ENCODE measurements at regions not wholly inside any gene's neighbourhood (a gene's known extent, or its start where the extent isn't known, plus 50 kb on each side); places are given as distances from the start of the nearest gene placed in this dataset.

GRCh38 chr4:104418286-104418685 lies 76.4 kb downstream of the CXXC4 start:
- ATAC-seq (replicated peaks) = no peak
- no peaks in the 10 kb centered on the region for H3K4me1 Mint-ChIP-seq

DNA sequence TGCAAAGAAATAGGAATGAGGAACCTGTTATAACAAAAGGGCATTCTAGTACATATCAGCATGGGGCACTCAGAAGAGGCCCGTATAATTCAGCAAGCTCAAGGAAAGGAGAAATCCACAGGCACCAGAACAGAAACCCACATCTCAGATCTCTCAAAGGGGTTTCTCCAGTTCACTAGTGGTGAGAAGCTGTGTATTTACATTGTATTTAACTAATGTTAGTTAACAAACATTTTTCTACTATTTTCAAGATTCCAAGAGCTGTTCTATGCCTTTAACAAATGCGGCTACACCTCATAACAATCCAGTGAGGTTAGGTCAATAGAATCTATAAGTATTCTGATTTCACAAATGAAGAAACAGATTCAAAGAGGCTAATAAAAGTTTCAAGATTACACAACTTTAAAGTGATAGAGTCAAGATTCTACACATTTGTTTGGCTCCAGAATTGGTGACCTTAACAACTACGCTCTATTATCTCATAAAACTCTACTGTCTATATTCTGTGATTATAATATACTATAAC lies 77.3 kb downstream of the CXXC4 start:
- no peak overlapping the region for H3K4me3 Mint-ChIP-seq
- no peaks in the 10 kb centered on the region for H3K9me3 Mint-ChIP-seq
- no peak overlapping the region for H3K27ac Mint-ChIP-seq
- H3K36me3 Mint-ChIP-seq = no peaks in the 10 kb centered on the region
- no peaks in the 10 kb centered on the region for H3K4me1 Mint-ChIP-seq
- H3K27me3 Mint-ChIP-seq = no peaks in the 10 kb centered on the region
- no peak for ATAC-seq (replicated peaks)
- DNase-seq = no peak

More at GRCh38 chr4:104418286-104418685, 76.4 kb downstream of the CXXC4 start:
- Mint-ChIP-seq H3K36me3 (no peaks in the 10 kb centered on the region), H3K27me3 (no peaks in the 10 kb centered on the region), H3K27ac (no peak overlapping the region), H3K4me3 (no peak overlapping the region), H3K9me3 (no peaks in the 10 kb centered on the region)
- no peak for DNase-seq

DNA sequence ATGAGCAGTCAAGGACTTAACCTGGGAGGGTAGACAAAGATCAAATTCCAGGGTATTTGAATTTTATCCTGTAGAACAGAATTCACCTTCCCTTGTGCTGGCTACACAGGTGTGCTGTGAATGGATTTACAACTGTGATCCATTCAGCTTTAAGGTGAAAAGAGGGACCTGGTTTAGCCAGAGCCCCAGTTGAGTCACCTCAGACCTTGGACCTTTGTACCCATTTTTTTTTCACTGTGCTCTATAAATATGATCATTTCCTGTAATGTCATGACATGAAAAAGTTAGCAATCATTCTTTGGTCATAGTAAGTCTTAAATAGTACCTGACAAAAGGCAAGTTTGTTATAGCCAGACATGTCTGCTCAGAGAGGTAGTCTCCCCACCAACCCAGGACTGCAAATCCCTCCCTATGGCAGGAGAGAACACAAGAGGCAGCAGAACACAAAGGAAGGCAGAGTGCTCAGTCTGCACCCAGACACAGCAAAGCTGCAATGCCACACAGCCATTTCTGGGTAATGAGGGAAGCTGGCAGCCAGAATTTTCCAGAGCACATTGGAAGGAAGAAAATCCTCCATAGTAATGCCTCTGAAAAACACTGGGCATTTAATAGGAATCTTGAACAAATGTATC lies 77.9 kb downstream of the CXXC4 start:
- H3K27me3 Mint-ChIP-seq = no peaks in the 10 kb centered on the region
- H3K9me3 Mint-ChIP-seq = no peaks in the 10 kb centered on the region
- no peaks in the 10 kb centered on the region for H3K36me3 Mint-ChIP-seq
- no peaks in the 10 kb centered on the region for H3K4me1 Mint-ChIP-seq
- DNase-seq (no peak), ATAC-seq (replicated peaks) (no peak)
- no peak overlapping the region for H3K4me3 Mint-ChIP-seq
- no peak overlapping the region for H3K27ac Mint-ChIP-seq

DNA sequence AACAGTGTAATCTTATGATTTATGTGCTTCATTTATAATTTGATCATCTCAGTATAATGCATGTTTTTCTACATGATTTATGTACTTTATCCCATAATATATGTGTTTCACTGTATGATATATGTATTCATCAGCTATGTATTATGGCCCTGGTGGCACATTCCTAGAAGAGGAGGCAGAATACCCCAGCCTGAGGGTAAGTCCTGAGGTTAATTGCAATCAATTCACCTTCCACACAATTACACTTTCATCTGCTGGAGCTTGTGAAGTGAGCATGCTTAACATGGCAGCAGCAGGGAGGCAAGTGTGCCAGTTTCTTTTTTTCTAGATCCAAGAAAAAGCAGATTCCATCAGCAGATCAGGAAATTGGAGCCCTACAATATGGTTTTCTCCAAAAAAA lies 81.2 kb downstream of the CXXC4 start:
- no peak overlapping the region for H3K27ac Mint-ChIP-seq
- no peak for DNase-seq
- no peaks in the 10 kb centered on the region for H3K36me3 Mint-ChIP-seq
- no peaks in the 10 kb centered on the region for H3K27me3 Mint-ChIP-seq
- no peaks in the 10 kb centered on the region for H3K9me3 Mint-ChIP-seq
- ATAC-seq (replicated peaks) = no peak
- H3K4me3 Mint-ChIP-seq = no peak overlapping the region
- no peaks in the 10 kb centered on the region for H3K4me1 Mint-ChIP-seq

DNA sequence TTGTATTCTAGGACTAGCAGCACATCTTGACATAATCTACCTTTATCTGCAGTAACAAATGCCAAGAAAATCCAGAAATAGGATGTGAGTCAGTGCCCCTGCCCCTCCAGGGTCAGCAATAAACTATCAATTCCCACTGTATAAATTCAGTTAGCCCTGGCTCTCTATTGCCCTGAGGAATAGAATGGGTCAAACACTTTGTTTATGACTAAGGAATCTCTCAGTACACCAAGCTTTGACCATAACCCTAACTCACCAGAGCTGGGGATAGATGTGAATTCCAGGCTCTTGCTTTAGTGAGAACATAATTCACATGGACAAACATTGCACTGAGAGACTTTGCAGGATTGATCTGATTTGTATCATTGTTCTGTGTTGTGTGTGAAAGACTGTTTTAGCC lies 82.3 kb downstream of the CXXC4 start:
- H3K9me3 Mint-ChIP-seq = no peaks in the 10 kb centered on the region
- no peaks in the 10 kb centered on the region for H3K27me3 Mint-ChIP-seq
- DNase-seq (no peak), ATAC-seq (replicated peaks) (no peak)
- no peak overlapping the region for H3K27ac Mint-ChIP-seq
- no peak overlapping the region for H3K4me3 Mint-ChIP-seq
- H3K4me1 Mint-ChIP-seq = no peaks in the 10 kb centered on the region
- H3K36me3 Mint-ChIP-seq = no peaks in the 10 kb centered on the region

DNA sequence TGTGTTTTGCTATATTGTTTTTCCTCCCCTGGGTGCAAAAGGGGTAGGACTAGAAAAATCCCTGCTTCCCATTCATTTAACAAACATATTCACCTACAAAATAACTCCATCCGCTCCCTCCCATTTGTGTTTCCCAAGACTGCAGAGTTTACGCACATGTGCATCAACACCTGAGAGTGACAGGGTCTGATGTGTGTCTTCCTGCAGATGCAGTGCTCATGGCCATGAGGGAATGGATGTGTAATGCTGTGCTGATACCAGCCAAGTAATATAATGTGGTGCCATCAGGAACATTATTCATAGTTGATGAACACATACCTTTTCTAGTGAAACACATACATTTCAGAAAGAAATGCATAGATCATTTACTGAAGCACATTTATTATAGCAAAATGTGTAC lies 83.2 kb downstream of the CXXC4 start:
- Mint-ChIP-seq H3K9me3 (no peaks in the 10 kb centered on the region), H3K4me3 (no peak overlapping the region), H3K27me3 (no peaks in the 10 kb centered on the region), H3K36me3 (no peaks in the 10 kb centered on the region), H3K27ac (no peak overlapping the region), H3K4me1 (no peaks in the 10 kb centered on the region)
- DNase-seq (no peak), ATAC-seq (replicated peaks) (no peak)

DNA sequence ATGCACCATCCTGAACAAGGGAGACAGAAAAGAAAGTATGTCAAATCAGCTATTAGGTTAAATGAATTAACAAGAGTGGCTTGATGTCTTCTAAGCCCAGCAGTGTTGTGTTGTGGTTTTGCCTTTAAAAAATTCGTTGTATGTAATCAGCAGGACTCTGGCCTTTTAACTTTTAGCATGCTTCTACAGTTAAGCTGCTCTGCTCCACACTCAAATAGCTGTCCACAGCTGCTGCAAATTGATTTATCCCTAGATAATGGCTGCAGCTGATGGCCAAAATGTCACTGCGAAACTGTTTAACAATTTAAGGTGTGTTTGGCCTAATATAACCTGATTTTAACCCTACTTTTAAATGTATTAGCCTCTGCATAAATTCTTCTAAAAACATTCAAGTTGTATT lies 85.8 kb downstream of the CXXC4 start:
- no peaks in the 10 kb centered on the region for H3K27me3 Mint-ChIP-seq
- no peak overlapping the region for H3K27ac Mint-ChIP-seq
- no peaks in the 10 kb centered on the region for H3K9me3 Mint-ChIP-seq
- no peaks in the 10 kb centered on the region for H3K36me3 Mint-ChIP-seq
- no peak overlapping the region for H3K4me3 Mint-ChIP-seq
- H3K4me1 Mint-ChIP-seq = no peaks in the 10 kb centered on the region
- no peak for ATAC-seq (replicated peaks)
- no peak for DNase-seq

GRCh38 chr4:104404361-104404760 lies 90.3 kb downstream of the CXXC4 start:
- Mint-ChIP-seq H3K4me1 (no peaks in the 10 kb centered on the region), H3K9me3 (no peaks in the 10 kb centered on the region), H3K27me3 (no peaks in the 10 kb centered on the region), H3K27ac (no peak overlapping the region), H3K4me3 (no peak overlapping the region), H3K36me3 (no peaks in the 10 kb centered on the region)
- no peak for DNase-seq
- ATAC-seq (replicated peaks) = no peak

- no peak overlapping the region for H3K27ac Mint-ChIP-seq
- H3K36me3 Mint-ChIP-seq = no peaks in the 10 kb centered on the region
- no peaks in the 10 kb centered on the region for H3K4me1 Mint-ChIP-seq
- no peak overlapping the region for H3K4me3 Mint-ChIP-seq
- H3K9me3 Mint-ChIP-seq = no peaks in the 10 kb centered on the region
- no peak for DNase-seq
- H3K27me3 Mint-ChIP-seq = no peaks in the 10 kb centered on the region
- ATAC-seq (replicated peaks) = no peak
Measured at GRCh38 chr4:104395168-104395614, 99.5 kb downstream of the CXXC4 start.

- no peaks in the 10 kb centered on the region for H3K27me3 Mint-ChIP-seq
- H3K4me3 Mint-ChIP-seq = no peak overlapping the region
- H3K36me3 Mint-ChIP-seq = no peaks in the 10 kb centered on the region
- DNase-seq (no peak), ATAC-seq (replicated peaks) (no peak)
- H3K9me3 Mint-ChIP-seq = no peaks in the 10 kb centered on the region
- no peaks in the 10 kb centered on the region for H3K4me1 Mint-ChIP-seq
- H3K27ac Mint-ChIP-seq = no peak overlapping the region
Measured at GRCh38 chr4:104394406-104395167, 100.1 kb downstream of the CXXC4 start.

DNA sequence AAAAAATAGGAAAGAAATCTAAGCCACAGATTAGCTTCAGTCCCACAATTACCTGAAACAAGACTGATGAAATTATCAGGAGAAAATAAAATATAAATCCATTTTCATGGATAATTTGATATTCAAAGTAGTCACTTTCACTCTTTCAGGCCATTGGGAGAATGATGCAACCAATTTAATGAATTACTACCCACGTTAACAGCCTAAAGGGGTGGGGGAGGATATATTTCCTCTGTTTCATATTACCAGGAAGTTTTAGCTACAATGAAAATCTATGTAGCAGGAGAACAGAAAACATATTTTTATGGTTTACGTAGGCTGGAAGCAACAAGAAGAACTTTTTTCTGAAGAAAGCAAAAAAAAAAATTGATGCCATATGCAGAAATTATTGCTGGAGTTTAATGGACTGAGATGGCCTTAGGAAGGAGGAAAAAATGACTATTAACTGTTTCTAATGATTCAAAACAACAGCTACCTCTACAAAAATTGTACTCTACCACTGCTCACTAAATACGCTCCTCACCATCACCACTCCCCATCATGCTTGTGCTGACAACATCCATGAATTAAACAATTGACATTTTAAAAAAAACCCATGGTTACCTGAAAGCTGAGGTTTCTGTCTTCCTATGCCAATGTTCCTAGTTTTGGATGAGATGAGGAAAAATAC lies 100.9 kb downstream of the CXXC4 start:
- H3K4me1 Mint-ChIP-seq = no peaks in the 10 kb centered on the region
- no peaks in the 10 kb centered on the region for H3K27me3 Mint-ChIP-seq
- ATAC-seq (replicated peaks) (no peak), DNase-seq (no peak)
- H3K9me3 Mint-ChIP-seq = no peaks in the 10 kb centered on the region
- no peak overlapping the region for H3K27ac Mint-ChIP-seq
- H3K4me3 Mint-ChIP-seq = no peak overlapping the region
- no peaks in the 10 kb centered on the region for H3K36me3 Mint-ChIP-seq

- ATAC-seq (replicated peaks) = no peak
- Mint-ChIP-seq H3K27me3 (no peaks in the 10 kb centered on the region), H3K36me3 (no peaks in the 10 kb centered on the region), H3K9me3 (peaks cover 0 to 5% of the 10 kb centered on the region in 2 donors), H3K4me1 (no peaks in the 10 kb centered on the region), H3K4me3 (no peak overlapping the region), H3K27ac (no peak overlapping the region)
- no peak for DNase-seq
Measured at GRCh38 chr4:104385713-104386112, 109.0 kb downstream of the CXXC4 start.

DNA sequence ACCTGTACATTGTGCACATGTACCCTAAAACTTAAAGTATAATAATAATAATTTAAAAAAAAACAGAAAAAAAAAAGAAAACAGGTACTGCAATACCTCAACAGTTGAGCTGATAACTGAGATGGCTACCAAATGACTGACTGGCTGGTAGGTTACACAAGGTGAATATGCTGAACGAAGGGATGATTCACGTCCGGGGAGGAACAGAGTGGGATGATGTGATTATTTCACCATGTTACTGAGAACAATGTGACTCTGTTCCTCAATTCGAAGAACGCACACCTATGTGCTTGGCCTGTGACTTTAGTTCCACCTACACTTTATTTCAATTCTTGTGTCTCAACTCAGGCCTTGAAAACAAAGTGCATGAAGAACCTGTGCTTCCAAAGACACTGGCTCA lies 111.7 kb downstream of the CXXC4 start:
- Mint-ChIP-seq H3K9me3 (peaks cover 0 to 5% of the 10 kb centered on the region in 2 donors), H3K27me3 (no peaks in the 10 kb centered on the region), H3K4me3 (no peak overlapping the region), H3K27ac (no peak overlapping the region), H3K36me3 (no peaks in the 10 kb centered on the region), H3K4me1 (no peaks in the 10 kb centered on the region)
- DNase-seq (no peak), ATAC-seq (replicated peaks) (no peak)

- no peaks in the 10 kb centered on the region for H3K4me1 Mint-ChIP-seq
- no peaks in the 10 kb centered on the region for H3K36me3 Mint-ChIP-seq
- no peak overlapping the region for H3K4me3 Mint-ChIP-seq
- no peak overlapping the region for H3K27ac Mint-ChIP-seq
- H3K9me3 Mint-ChIP-seq = peaks cover 0 to 5% of the 10 kb centered on the region in 2 donors
- DNase-seq (no peak), ATAC-seq (replicated peaks) (no peak)
- no peaks in the 10 kb centered on the region for H3K27me3 Mint-ChIP-seq
Measured at GRCh38 chr4:104381729-104382128, 113.0 kb downstream of the CXXC4 start.

DNA sequence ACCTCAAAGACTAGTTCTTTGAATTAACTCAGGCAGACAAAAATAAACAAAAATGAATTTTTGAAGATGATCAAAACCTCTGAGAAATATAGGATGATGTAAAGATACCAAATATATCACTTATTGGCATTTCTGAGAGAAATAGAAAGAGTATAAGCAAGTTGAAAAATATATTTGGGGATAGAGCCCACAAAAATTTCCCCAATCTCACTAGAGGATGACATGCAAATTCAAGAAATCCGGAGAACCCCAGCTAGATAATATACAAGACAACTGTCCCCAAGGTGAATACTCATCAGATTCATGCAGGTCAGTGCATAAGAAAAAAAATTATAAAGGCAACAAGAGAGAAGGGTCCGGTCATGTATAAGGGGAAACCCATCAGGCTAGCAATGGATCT lies 129.1 kb downstream of the CXXC4 start:
- no peaks in the 10 kb centered on the region for H3K27me3 Mint-ChIP-seq
- no peak overlapping the region for H3K27ac Mint-ChIP-seq
- no peaks in the 10 kb centered on the region for H3K36me3 Mint-ChIP-seq
- no peaks in the 10 kb centered on the region for H3K4me1 Mint-ChIP-seq
- H3K4me3 Mint-ChIP-seq = no peak overlapping the region
- DNase-seq (no peak), ATAC-seq (replicated peaks) (no peak)
- peaks cover 2 to 4% of the 10 kb centered on the region in 2 donors for H3K9me3 Mint-ChIP-seq

Data from stimulated activated naive B cell treated with anti-CD40 and anti-IgM and Interleukin-4, amounts not matched to agents 10 μg/mL and 1 μg/mL and 100 μg/mL, for 72 hours (primary cell).